Nephron progenitor cell (in vitro differentiated cells): ENCODE measurements at regions not wholly inside any gene's neighbourhood (a gene's known extent, or its start where the extent isn't known, plus 50 kb on each side); places are given as distances from the start of the nearest gene placed in this dataset.

Experiments used
- DNase-seq: peaks from one replicate; pipeline ENCODE4 v3.0.0; 2021
- H3K27ac Mint-ChIP-seq: 2 replicates; pipeline ENCODE4 v1.8.0; 2021; ENCODE audit warnings: mild to moderate bottlenecking, moderate library complexity, mixed read lengths
- H3K27me3 Mint-ChIP-seq: 2 replicates; pipeline ENCODE4 v1.8.0; 2021; ENCODE audit warnings: mild to moderate bottlenecking, low read depth, mixed read lengths; ENCODE audit not compliant: poor library complexity
- H3K36me3 Mint-ChIP-seq: 2 replicates; pipeline ENCODE4 v1.8.0; 2021; ENCODE audit warnings: low read depth, mixed read lengths
- H3K4me1 Mint-ChIP-seq: 2 replicates; pipeline ENCODE4 v1.8.0; 2021; ENCODE audit warnings: mixed read lengths
- H3K4me3 Mint-ChIP-seq: 2 replicates; pipeline ENCODE4 v1.8.0; 2021; ENCODE audit warnings: mild to moderate bottlenecking, moderate library complexity, mixed read lengths
- H3K9me3 Mint-ChIP-seq: 2 replicates; pipeline ENCODE4 v1.8.0; 2021; ENCODE audit warnings: mild to moderate bottlenecking, moderate library complexity, mixed read lengths
- TF ChIP-seq, protein P1 (sequence below): fragments of 200-600 bp; sonication (generic); IDR thresholded peaks from 2 replicates; pipeline ENCODE4 v1.5.0; 2021; ENCODE audit warnings: antibody characterized with exemption

DNA sequence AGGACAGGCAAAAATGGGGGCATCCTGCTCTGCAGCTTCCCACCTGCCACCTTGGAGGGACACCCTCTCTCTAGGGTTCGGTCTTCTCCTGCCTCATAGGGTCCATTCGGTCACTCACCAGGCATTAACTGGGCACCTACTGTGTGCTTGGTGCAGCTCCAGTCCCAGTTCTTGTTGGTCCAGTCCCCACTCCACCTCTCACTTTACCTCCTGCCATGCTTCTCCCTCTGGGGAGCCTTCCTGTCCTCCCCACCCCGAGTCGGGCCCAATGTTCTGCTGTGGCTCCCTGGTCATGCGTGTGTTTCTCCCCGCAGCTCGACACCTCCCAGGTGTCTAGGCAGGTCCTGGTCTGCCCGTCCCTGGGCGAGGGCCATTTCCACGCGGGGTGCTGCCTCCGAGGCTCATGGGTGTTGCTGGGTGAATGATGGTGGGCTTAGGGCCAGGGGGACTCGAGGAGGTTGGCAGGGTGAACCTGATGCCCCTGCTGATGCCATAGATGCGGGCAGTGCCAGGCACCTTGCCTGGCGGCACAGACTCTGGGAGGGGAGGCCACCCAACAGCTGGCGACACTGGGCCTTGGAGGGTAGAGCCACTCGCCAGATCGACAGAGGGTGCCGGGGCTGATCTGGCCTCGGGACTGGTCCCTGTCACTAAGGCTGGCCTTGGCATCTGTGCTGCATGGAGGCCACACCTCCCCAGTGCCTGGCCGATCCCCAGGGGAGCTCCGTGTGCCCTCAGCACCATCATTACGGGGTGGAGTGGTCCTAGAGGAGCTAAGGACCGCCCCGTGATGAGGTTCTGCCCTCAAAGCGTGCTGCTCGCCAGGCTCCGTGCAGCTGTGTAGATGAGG is 66.0 kb upstream of the RNU6ATAC start:
- no peaks in the 10 kb centered on the region for H3K36me3 Mint-ChIP-seq
- H3K27ac Mint-ChIP-seq = no peak overlapping the region
- TF ChIP-seq, protein P1, sequence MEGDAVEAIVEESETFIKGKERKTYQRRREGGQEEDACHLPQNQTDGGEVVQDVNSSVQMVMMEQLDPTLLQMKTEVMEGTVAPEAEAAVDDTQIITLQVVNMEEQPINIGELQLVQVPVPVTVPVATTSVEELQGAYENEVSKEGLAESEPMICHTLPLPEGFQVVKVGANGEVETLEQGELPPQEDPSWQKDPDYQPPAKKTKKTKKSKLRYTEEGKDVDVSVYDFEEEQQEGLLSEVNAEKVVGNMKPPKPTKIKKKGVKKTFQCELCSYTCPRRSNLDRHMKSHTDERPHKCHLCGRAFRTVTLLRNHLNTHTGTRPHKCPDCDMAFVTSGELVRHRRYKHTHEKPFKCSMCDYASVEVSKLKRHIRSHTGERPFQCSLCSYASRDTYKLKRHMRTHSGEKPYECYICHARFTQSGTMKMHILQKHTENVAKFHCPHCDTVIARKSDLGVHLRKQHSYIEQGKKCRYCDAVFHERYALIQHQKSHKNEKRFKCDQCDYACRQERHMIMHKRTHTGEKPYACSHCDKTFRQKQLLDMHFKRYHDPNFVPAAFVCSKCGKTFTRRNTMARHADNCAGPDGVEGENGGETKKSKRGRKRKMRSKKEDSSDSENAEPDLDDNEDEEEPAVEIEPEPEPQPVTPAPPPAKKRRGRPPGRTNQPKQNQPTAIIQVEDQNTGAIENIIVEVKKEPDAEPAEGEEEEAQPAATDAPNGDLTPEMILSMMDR = no peak
- no peaks in the 10 kb centered on the region for H3K9me3 Mint-ChIP-seq
- H3K27me3 Mint-ChIP-seq = peaks cover 5% of the 10 kb centered on the region
- DNase-seq = no peak
- no peak overlapping the region for H3K4me3 Mint-ChIP-seq
- peaks cover 68% of the 10 kb centered on the region for H3K4me1 Mint-ChIP-seq

GRCh38 chr9:134230942-134231325 is 66.6 kb upstream of the RNU6ATAC start:
- TF ChIP-seq, protein P1 = no peak
- Mint-ChIP-seq H3K4me3 (no peak overlapping the region), H3K4me1 (peaks cover 68% of the 10 kb centered on the region)

DNA sequence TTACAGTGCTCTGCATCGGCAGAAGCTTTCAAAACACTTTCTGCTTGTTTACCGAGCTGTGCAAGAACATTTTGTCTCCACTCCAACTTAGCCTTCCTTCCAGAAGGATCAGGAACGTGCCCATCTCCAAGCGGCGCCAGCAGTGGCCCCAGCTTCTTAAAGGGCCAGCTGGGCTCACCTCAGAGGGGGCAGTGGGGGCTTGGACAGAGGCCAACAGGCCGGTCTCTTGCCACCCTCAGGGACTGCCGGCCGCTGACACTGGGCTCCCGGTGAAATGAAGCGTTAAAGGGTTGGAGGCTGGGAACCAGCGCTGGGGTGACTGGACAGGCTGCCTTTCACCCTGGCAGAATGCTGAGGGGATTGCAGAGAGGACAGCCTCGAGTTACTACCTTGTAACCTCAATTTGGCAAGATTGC is 67.0 kb upstream of the RNU6ATAC start:
- H3K4me3 Mint-ChIP-seq = no peak overlapping the region
- no peak overlapping the region for H3K27ac Mint-ChIP-seq
- peaks cover 65% of the 10 kb centered on the region for H3K4me1 Mint-ChIP-seq
- no peaks in the 10 kb centered on the region for H3K9me3 Mint-ChIP-seq
- H3K27me3 Mint-ChIP-seq = peaks cover 5% of the 10 kb centered on the region
- no peak for DNase-seq
- H3K36me3 Mint-ChIP-seq = no peaks in the 10 kb centered on the region
- TF ChIP-seq, protein P1 = no peak

More at GRCh38 chr9:134230942-134231325, 66.6 kb upstream of the RNU6ATAC start:
- H3K27ac Mint-ChIP-seq = no peak overlapping the region
- H3K27me3 Mint-ChIP-seq = peaks cover 5% of the 10 kb centered on the region
- no peaks in the 10 kb centered on the region for H3K36me3 Mint-ChIP-seq
- DNase-seq = no peak
- H3K9me3 Mint-ChIP-seq = no peaks in the 10 kb centered on the region

- TF ChIP-seq, protein P1 = no peak
- H3K4me1 Mint-ChIP-seq = peaks cover 61% of the 10 kb centered on the region
- peaks cover 5% of the 10 kb centered on the region for H3K27me3 Mint-ChIP-seq
- no peak overlapping the region for H3K27ac Mint-ChIP-seq
- DNase-seq = no peak
- no peaks in the 10 kb centered on the region for H3K9me3 Mint-ChIP-seq
- no peak overlapping the region for H3K4me3 Mint-ChIP-seq
- H3K36me3 Mint-ChIP-seq = no peaks in the 10 kb centered on the region
Observed at GRCh38 chr9:134231767-134232166, 67.4 kb upstream of the RNU6ATAC start.

- Mint-ChIP-seq H3K9me3 (no peaks in the 10 kb centered on the region), H3K4me3 (no peak overlapping the region), H3K4me1 (peaks cover 49% of the 10 kb centered on the region), H3K36me3 (no peaks in the 10 kb centered on the region), H3K27ac (no peak overlapping the region), H3K27me3 (peaks cover 5% of the 10 kb centered on the region)
- TF ChIP-seq, protein P1 = no peak
- DNase-seq = no peak
Observed at GRCh38 chr9:134233022-134233421, 68.7 kb upstream of the RNU6ATAC start.
